GM12878 (cell line): ENCODE measurements at regions not wholly inside any gene's neighbourhood (a gene's known extent, or its start where the extent isn't known, plus 50 kb on each side); places are given as distances from the start of the nearest gene placed in this dataset.

Experiments used
- ATAC-seq: fragments of 200-7000 bp; cut with Tn5 transposase; 3 replicates; pipeline ENCODE4 v1.9.1; 2020; ENCODE audit warnings: mild to moderate bottlenecking, moderate library complexity
- BruUV-seq: library from RNA; stranded (reverse); fragments of 400-500 nt; replicated peaks from 2 replicates; lab custom pipeline; 2021; lab: Mats Ljungman, UMichigan
- CTCF ChIA-PET: fragments of 300-600 bp; sonication (Branson Sonifier 250); formaldehyde crosslinking; extraction: SDS; loops from one replicate; lab custom pipeline; 2021; ENCODE audit warnings: inconsistent platforms; lab: Yijun Ruan, JAX
- POLR2A ChIA-PET: fragments of 350-600 bp; formaldehyde crosslinking; extraction: SDS; loops from one replicate; lab custom pipeline; 2021; ENCODE audit warnings: inconsistent platforms; lab: Charles Lee
- RAD21 ChIA-PET: fragments of 300-600 bp; sonication (Branson Sonifier 250); formaldehyde crosslinking; loops from one replicate; lab custom pipeline; 2023; ENCODE audit warnings: antibody characterized with exemption; ENCODE audit not compliant: unreplicated experiment; lab: Charles Lee
- SMC1A ChIA-PET: fragments of 300-600 bp; sonication (Branson Sonifier 250); formaldehyde crosslinking; loops from one replicate; lab custom pipeline; 2023; ENCODE audit not compliant: unreplicated experiment, uncharacterized antibody; lab: Charles Lee
- DNase-seq: peaks from one replicate; pipeline ENCODE4 v3.0.0-alpha.2; 2011; ENCODE audit warnings: low read depth, low spot score
- FAIRE-seq: peaks from 3 replicates; lab custom pipeline; 2011; peaks lifted over from hg19 to GRCh38; lab: Jason Lieb, UNC
- H2AFZ ChIP-seq: 2 replicates; pipeline ENCODE4 v1.6.0; 2011; ENCODE audit warnings: low read depth, low read length, control low read depth; ENCODE audit not compliant: control insufficient read depth
- H3K27ac ChIP-seq: 2 replicates; pipeline ENCODE4 v1.5.1; 2011; ENCODE audit warnings: control low read depth; ENCODE audit not compliant: control insufficient read depth, insufficient read depth
- H3K27me3 ChIP-seq, 2 experiments: replicated peaks in 1 of 2; 2 replicates each; pipeline versions ENCODE4 v1.6.0 to v1.6.1; 2011; ENCODE audit warnings: low read length in 1 of 2; ENCODE audit not compliant: control insufficient read depth in 2 of 2, insufficient read depth in 2 of 2
- H3K36me3 ChIP-seq, 2 experiments: 2 replicates each; pipeline ENCODE4 v1.5.1; 2011; ENCODE audit warnings: low read length in 1 of 2; ENCODE audit not compliant: control insufficient read depth in 2 of 2, insufficient read depth in 2 of 2
- H3K4me1 ChIP-seq: 2 replicates; pipeline ENCODE4 v1.6.1; 2011; ENCODE audit warnings: mild to moderate bottlenecking, low read length, moderate library complexity, mixed read lengths; ENCODE audit not compliant: control insufficient read depth, insufficient read depth
- H3K4me2 ChIP-seq: 2 replicates; pipeline ENCODE4 v1.6.0; 2011; ENCODE audit warnings: control low read depth; ENCODE audit not compliant: control insufficient read depth, insufficient read depth
- H3K4me3 ChIP-seq: fragments of 200-600 bp; sonication (generic); 2 replicates; pipeline ENCODE4 v1.5.1; 2016
- H3K79me2 ChIP-seq: 2 replicates; pipeline ENCODE4 v1.6.0; 2011; ENCODE audit warnings: low read length; ENCODE audit not compliant: control insufficient read depth, insufficient read depth
- H3K9ac ChIP-seq: 2 replicates; pipeline ENCODE4 v1.8.0; 2011; ENCODE audit warnings: low read length, control low read depth, mixed read lengths; ENCODE audit not compliant: control insufficient read depth, insufficient read depth
- H3K9me3 ChIP-seq: replicated peaks from 3 replicates; pipeline ENCODE4 v1.5.1; 2011; ENCODE audit warnings: mild to moderate bottlenecking, low read length; ENCODE audit not compliant: control insufficient read depth, insufficient read depth
- H4K20me1 ChIP-seq: 2 replicates; pipeline ENCODE4 v1.6.0; 2011; ENCODE audit not compliant: control insufficient read depth, insufficient read depth
- CBX3 ChIP-seq: fragments of 200-600 bp; sonication (generic); IDR thresholded peaks from 2 replicates; pipeline ENCODE4 v1.6.1; 2016; ENCODE audit warnings: low read depth, borderline replicate concordance
- CEBPB ChIP-seq, 2 experiments: fragments of 150-350 bp in 1 of 2; IDR thresholded peaks; 2 replicates each; pipeline ENCODE4 v1.6.1; 2012 to 2014; ENCODE audit warnings: low read depth in 2 of 2, low read length in 2 of 2, borderline replicate concordance in 1 of 2, inconsistent platforms in 1 of 2
- HCFC1 ChIP-seq: fragments of 150-350 bp; IDR thresholded peaks from 2 replicates; pipeline ENCODE4 v1.6.1; 2014; ENCODE audit warnings: low read length
- IKZF1 ChIP-seq: fragments of 450-650 bp; conservative IDR thresholded peaks from 2 replicates; pipeline ENCODE4 v1.6.1; 2017; ENCODE audit warnings: antibody characterized with exemption, mild to moderate bottlenecking
- MXI1 ChIP-seq: fragments of 150-350 bp; IDR thresholded peaks from 2 replicates; pipeline ENCODE4 v1.6.1; 2011; ENCODE audit warnings: low read depth, mild to moderate bottlenecking, inconsistent platforms, low read length, improper control_type of control experiment
- NR2C2 ChIP-seq: IDR thresholded peaks from 2 replicates; pipeline ENCODE4 v1.6.1; 2011; ENCODE audit warnings: borderline replicate concordance, low read depth; ENCODE audit not compliant: control insufficient read depth, insufficient read length
- POLR2A ChIP-seq: IDR thresholded peaks from 2 replicates; pipeline ENCODE4 v1.6.1; 2011; ENCODE audit warnings: low read depth, mild to moderate bottlenecking, low read length
- RELA ChIP-seq: fragments of 450-650 bp; IDR thresholded peaks from 2 replicates; pipeline ENCODE4 v1.8.0; 2014; ENCODE audit warnings: borderline replicate concordance; ENCODE audit not compliant: partially characterized antibody
- ZNF217 ChIP-seq: fragments of 450-650 bp; IDR thresholded peaks from 2 replicates; pipeline ENCODE4 v1.6.1; 2017; ENCODE audit warnings: antibody characterized with exemption, mild to moderate bottlenecking
- WGBS: methylation state at CpG from one replicate; pipeline ENCODE4 v1.1.6; 2016; ENCODE audit warnings: low lambda C conversion rate; ENCODE audit not compliant: insufficient replicate concordance, insufficient coverage; ENCODE audit errors: missing lambda C conversion rate; 5-methylcytosine and 5-hydroxymethylcytosine counted together
- in situ Hi-C: fragments of 300-500 bp; cut with MboI; formaldehyde crosslinking; loops from 9 replicates; pipeline ENCODE4 v1.14.3; 2018; ENCODE audit warnings: mixed read lengths
- intact Hi-C: fragments of 100-400 bp; cut with micrococcal nuclease; formaldehyde crosslinking; loops from one replicate; pipeline ENCODE4 v1.14.2; 2022; ENCODE audit not compliant: unreplicated experiment

- TF ChIP-seq RELA: no peak
- no peak for TF ChIP-seq MXI1
Measured at GRCh38 chr5:61754792-61755191, 422.7 kb downstream of the ZSWIM6 start (continued).

GRCh38 chr5:61755726-61756222, 423.7 kb downstream of the ZSWIM6 start:
- no peak for DNase-seq
- H3K79me2 ChIP-seq: no peaks in the 10 kb centered on the region
- no peak overlapping the region for H2AFZ ChIP-seq
- no peak overlapping the region for H3K4me3 ChIP-seq
- TF ChIP-seq IKZF1: no peak
- TF ChIP-seq NR2C2: no peak
- no peak for TF ChIP-seq POLR2A
- TF ChIP-seq CEBPB (IDR thresholded peaks at IDR 0.05; ENCODE audit: borderline replicate concordance in 1 of 2, low read depth in 2 of 2, low read length in 2 of 2): no peak
- no peak for TF ChIP-seq MXI1
- TF ChIP-seq HCFC1: no peak
- no peak for TF ChIP-seq ZNF217
- no peak for TF ChIP-seq CBX3
- intact Hi-C loops: no loop called here
- no TSS peak for BruUV-seq
- ChIA-PET POLR2A (no interaction called here), RAD21 (no interaction called here), CTCF (no interaction called here), SMC1A (no interaction called here)
- H4K20me1 ChIP-seq: no peaks in the 10 kb centered on the region
- no peaks in the 10 kb centered on the region for H3K27me3 ChIP-seq
- no peaks in the 10 kb centered on the region for H3K9me3 ChIP-seq
- no peak overlapping the region for H3K4me2 ChIP-seq
- no peak for ATAC-seq
- H3K9ac ChIP-seq: no peak overlapping the region
- no peaks in the 10 kb centered on the region for H3K4me1 ChIP-seq
- in situ Hi-C loops: no loop called here
- H3K27ac ChIP-seq: no peak overlapping the region
- no peaks in the 10 kb centered on the region for H3K36me3 ChIP-seq
- no peak for FAIRE-seq
- 45% methylated on average over 4 of the region's 4 CpGs for WGBS
